HG02571 (cell line): ENCODE measurements at regions not wholly inside any gene's neighbourhood (a gene's known extent, or its start where the extent isn't known, plus 50 kb on each side); places are given as distances from the start of the nearest gene placed in this dataset.
"Not testable (repeated sequence)": the region's sequence is repeated elsewhere in the genome, so short reads cannot be mapped to it uniquely, and the experiment has no call there.

Source experiments
- ATAC-seq: cut with Tn5 transposase; IDR thresholded peaks from one replicate; pipeline ENCODE4 v1.9.1; 2021; ENCODE audit warnings: mild to moderate bottlenecking, moderate library complexity; ENCODE audit not compliant: unreplicated experiment

DNA sequence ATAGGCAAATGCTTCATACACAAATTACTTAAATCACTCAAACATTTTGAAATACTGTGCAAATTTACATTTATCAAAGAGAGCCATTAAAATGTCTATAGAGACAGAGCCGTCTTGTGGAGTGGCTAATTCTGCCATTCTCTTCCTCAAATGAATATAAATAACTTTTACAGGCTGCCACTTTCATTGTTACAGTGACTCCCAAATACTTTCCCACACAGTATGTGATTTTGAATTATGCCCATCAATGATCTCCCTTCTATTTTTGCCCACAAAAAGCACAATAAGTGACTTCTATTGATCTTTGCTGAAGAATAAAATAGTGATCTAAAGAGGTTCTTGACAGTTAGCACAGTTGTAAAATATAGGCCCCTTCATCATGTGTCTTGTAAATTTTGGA lies 1244.9 kb downstream of the PCDH17 start:
- no peak for ATAC-seq

DNA sequence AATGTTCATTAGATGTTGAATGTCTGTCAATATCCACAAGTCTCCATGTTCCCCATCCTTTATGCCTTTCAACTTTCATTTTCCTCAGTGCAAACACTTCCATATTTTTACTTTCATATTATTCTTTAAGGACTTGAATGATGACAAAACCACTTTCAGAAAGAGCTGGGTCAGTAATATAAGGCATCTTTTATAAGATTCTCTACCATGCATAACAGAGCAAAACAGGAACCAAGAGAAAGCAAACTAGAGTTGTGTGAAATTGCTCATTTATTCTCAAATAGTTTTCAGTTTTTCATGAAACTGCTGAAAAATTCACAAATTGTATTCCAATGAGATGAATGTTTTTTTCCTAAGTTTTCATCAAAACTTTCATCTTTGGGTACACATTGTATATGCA lies 1247.6 kb downstream of the PCDH17 start:
- no peak for ATAC-seq

DNA sequence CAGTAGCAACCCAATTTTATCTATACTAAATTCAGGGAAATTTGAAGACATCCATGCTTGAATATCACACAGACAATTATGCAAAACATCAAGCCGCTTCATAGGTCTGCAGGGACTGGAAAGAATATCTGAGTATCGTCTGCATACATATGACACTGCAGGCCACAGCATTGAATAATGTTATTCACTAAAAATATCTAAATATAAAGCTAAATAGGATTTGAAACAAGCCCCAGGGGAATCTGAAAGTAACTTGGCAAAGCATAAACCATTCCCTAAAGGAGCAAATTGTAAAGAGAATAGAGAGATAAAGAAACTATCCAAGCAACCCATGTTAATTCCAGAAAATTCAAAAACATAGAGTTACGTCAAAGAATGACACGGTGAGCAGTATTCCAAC lies 1251.0 kb downstream of the PCDH17 start:
- ATAC-seq: no peak

DNA sequence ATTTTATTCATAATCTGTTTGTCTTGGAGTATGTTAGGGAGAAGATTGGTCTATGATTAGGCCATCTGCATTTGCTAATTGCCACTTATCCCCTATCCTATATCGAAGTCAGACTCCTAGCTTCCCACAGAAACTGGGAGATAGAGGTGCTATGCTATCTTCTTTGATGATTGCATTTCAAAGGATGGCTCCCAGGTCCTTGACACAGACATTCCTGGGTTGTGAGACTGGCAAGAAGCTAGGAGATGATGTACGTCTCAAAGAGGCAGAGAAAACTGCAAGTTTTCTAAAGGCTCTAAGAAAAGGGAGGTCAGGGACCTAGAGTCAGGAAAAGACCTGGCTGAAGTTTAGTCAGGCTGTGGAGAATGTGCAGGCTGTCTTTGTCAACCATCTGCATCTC lies 1251.9 kb downstream of the PCDH17 start:
- no peak for ATAC-seq

DNA sequence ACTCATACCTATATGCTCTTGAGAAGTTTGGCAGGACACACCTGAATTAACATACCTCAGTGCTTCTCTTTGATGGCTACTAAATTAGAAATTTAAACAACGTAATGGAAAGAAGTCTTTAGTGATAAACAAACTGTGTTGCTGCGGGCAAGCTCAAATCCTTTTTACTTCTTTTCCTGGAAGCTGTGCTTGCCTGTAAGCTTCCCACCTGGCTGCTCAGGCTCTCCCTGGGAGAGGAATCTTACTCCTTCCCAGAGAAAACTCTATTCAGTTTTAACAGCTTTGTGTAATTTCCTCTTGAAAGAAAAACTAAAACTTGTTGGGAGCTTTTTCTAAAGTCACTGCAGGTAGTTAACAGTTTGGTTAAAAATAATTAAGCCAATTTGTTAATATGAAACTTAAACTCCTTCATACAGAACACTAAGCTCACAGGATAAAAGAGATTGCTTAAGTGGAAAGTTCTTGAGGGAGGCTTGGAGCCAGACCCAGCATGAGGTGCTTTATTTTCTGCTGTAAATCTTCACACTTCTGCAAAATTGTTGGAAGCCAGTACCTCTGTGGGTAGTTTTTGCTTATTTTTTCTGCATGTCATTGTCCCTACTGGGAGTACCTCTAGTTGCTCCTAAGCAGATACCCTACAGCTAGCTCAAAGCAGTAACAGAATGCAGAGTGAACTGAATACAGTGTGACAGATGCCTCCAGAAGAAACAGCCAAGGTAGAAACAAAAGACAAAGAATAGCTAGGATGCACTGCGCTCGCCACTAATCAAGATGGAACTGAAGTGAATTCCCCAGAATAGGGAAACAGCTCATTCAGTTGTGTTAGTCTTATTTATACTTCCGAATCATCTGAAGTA lies 1253.0 kb downstream of the PCDH17 start:
- ATAC-seq: no peak

DNA sequence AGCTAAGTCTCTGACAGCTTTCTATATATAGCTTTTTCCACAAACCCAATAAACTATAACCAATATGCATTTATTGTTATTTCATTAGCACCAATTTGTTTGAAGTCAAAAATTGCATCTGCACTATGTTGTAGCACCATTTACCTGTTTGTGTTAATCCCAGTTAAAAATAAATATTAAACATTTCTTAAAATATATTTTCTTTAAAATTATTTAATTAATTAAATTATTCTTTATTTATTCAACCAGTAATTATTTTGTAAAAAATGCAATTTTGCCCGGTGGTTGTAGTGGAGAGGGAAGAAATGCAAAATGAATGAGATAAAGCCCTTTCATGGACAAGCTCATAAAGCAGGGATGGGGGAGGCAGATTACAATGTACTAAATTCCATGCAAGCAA lies 1257.9 kb downstream of the PCDH17 start:
- no peak for ATAC-seq

DNA sequence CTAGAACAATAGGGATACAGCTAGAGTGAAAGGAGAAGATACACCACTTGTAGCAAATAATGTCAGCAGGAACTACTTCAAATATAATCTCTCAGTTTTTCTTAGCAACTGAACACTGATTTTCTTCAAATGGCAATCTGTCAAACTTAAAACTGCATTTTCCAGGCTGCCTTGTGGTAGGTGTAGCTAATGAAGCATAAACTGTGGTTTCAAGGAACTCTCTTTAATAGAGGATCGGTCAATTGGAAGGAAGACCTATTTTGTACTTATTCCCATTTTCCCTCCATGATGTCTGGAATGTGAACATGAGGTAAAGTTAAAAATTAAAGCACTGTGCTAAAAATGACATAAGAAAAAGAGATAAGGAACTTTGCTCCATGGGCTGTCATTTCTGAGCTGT lies 1261.9 kb downstream of the PCDH17 start:
- no peak for ATAC-seq

DNA sequence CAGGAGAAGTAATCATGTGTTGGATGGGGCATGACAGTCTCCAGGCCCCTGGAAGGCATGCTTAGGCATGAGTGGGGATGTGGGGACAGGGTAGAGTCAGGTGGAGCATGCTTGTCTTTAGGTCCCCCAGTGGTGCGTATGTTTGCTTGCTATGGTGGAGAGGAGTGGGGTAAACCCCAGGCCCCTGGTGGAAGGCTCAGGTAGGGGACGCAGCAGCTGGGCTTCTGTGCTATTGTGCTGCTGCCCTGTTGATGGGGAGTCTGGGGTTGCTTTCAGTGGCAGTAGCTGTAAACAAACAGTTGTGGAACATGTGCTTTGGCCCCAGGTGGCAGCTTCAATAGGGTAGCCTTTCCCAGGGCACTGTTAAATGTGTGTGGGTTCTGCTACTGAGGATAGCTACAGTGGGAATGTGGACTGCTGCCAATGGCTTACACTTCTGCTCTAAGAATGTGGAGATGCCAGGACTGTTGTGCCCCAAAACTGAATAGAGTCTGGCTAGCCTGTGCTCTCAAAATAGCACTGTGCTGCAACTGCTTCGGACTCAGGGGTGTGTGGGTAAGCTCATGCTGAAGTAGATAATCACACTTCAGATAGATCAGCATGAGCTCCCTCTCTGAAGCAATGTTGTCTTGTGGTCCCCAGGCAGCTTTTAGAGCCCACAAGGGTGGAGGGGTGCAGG lies 1257.3 kb downstream of the DIAPH3 start:
- no peak for ATAC-seq

DNA sequence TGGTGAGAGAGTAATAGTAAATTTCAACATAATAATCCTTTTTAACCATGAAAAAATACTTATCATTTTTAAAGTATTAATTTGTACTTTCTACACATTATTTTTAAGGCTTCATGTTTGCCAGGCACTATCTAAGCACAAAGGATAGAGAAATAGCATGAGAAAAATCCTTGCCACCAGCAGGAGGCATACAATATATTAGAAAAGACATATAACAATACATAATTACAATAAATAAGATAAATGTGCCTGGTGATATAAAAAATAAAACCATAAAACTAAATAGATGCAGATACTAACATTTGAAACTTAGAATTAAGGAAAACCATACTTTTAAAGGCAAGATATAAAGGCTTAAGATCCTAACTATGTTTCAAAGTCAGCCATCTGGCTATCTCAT lies 1256.4 kb downstream of the DIAPH3 start:
- no peak for ATAC-seq

DNA sequence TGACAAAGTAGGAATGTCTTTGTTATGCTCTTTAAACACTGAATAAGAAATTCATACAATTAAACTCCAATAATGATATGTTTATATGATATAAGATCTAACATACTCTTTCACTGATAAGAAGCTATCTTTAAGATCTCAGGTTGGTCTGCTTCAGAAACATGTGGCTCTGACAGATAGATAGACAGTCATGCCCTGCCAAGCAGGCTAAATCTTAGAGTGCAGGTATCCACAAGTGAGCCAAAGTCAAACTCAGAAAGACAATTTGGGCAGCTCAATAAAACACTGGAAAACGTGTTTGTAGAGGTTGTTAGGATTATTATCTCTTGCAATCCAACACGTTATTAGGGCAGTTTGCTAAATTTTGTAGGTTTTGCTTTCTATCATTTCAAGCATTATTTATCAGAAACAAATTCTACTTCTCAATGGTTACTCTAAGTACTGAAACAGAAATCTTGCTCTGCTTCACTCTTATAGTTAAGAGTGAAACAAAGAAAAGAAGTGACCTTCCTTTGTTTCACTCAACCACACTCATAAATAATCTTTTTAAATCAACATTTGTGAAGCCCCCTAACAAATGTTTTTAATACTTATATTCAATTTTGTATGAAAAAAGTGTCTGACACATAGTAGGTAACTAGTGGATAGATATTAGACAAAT lies 1255.6 kb downstream of the DIAPH3 start:
- ATAC-seq: no peak

DNA sequence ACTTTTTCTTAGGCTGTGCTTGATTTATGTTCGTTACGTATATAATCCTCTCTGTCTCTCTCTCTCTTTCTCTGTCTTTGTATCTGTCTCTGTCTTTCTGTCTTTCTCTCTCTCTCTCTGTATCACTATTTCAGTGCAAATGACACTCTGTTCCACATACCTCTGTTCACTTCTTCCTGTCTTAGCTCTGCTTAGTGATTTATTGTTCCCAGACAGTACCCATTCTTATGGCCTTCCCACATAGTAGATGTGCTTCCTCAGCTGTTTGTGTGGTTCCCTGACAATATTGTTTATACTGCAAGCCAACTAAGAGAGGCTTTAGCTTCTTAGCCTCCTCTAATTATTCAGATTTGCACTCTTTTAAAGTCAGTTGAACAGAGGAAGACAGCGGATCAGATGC lies 1244.2 kb downstream of the DIAPH3 start:
- ATAC-seq: no peak

DNA sequence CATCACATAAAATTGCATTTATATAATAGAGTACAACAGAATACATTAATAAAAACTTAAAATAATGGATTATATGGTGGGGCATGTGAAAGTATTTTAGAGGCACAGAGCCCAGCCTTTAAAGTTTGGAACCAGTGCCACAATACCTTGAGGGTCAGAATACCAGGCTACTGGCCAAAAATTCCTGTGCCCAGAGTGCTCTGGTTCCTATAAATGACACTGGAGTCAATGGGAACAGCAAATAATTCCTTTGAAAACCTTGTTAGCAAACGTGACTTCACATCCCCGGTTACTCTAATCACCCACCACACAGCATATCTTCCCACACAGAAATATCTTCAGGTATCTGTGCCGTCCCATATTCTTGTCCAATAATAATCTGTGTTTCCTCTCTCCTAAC lies 1242.6 kb downstream of the DIAPH3 start:
- no peak for ATAC-seq

DNA sequence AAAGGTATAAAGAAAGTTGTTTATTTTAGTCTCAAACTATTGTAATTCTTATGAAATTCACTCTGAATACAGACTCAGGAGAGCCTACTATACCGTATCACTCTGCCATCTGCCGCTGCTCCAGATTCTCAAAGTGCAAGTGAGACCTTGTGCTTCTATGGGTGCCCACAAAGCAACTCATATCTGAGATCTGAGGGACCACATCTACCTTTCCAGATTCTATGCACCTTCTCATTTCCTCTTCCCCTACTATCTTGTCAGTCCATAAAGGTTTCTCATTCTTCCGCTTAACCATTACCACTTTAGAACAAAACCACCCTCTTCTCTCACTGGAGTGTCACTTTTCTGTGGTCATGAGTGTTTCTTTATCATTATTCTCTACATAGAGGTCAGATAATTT lies 1236.9 kb downstream of the DIAPH3 start:
- ATAC-seq: no peak

DNA sequence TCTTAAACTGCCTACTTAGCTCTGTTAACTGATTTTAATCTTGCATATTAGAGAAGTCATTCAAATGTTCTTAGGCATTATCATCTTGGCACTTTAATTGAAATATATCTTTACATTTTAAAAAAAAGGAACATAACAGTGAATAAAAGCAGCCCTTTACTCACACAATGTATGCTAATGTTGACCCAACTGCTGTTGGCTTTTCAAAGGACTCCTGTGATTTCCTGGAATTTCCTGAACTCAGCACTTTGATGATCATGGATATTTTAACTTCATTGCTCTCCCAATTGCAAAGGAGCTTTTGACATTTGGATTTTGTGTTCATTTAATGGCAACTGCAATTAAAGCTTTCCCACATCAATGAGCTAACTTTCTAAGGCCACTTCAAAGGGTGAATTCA lies 1230.3 kb downstream of the DIAPH3 start:
- no peak for ATAC-seq

DNA sequence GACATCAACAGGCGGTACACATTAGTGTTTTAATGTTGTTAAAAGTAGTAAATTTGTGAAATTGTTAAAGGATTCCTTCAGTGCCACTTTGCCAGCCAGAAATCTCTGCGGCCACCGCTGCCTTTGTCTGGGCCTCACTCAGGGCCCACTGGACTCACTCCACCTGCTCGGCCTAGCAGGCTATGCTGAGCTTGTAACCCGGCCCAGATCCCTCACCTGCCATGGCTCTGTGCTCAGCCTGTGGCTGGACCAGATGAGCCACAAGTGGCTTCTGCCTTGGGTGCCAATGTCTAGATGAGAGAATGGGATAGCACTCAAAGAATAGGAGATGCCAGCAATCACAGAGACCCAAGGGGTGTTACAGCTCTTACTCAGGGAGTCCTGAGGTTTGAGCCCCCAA lies 1228.0 kb downstream of the DIAPH3 start:
- no peak for ATAC-seq

DNA sequence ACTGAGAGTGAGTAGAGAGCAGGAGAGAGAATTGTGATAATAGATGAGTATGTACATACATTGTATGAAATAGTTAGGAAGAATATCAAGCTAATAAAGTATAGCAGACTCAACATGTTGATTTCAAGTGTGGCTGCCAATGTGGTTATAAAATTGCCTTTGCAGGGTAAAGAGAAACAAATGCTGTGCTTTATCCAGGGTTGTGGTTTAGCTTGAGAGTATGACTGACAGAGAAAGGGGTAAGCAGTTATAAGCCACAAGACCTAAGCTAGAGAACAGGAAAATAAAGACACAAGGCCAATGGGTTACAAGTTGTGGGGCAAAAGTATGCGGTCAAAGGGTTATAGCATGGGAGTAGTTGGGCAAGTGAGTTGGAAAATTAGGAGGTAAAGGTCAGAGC lies 1217.5 kb downstream of the DIAPH3 start:
- ATAC-seq: no peak

DNA sequence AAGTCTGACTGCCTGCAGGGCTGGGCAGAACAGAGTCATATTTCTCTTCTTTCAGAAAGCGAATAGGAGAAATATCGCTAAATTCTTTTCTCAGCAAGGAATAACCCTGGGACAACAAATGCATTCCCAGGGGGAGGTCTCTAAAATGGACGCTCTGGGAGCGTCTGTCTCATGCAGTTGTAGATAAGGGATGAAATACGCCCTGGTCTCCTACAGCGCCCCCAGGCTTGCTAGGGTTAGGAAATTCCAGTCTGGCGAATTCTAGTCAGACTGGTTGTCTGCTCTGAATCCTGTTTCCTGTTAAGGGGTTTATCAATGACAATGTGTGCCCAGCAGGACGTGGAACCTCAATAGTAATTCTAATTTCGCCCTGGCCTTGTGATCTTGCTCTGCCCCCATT lies 1214.1 kb downstream of the DIAPH3 start:
- ATAC-seq: no peak

DNA sequence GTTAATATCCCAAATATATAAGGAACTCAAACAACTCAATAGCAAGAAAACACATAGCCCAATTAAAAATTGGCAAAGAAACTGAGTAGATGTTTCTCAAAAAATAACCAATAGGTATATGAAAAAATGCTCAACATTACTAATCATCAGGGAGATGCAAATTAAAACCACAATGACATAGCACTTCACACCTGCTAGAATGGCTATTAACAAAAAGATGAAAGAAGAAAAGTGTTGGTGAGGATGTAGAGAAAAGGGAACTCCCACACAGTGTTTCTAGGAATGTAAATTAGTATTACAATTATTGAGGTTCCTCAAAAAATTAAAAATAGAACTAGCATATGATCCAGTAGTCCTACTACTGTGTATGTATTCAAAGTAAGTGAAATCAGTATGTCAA lies 1212.8 kb downstream of the DIAPH3 start:
- no peak for ATAC-seq

DNA sequence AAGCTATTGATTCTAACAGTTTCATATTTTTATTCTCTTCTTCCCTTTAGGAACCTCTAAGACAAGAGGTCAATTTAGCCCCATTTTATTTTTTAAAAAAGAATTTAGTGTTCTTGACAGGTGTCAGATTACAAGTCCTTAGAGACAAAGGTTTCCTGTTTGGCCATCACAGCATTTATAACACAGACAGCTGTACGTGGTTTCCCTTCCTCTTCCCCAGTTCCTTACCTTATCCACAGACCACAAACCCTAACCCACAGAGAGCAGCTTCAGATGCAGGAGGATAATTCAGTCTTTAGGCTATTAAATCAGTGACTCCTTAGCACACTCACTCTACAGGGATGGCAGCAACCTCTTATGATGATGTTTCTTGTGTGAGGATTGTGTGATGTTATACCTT lies 1210.1 kb downstream of the DIAPH3 start:
- ATAC-seq: peak; percentile 82

DNA sequence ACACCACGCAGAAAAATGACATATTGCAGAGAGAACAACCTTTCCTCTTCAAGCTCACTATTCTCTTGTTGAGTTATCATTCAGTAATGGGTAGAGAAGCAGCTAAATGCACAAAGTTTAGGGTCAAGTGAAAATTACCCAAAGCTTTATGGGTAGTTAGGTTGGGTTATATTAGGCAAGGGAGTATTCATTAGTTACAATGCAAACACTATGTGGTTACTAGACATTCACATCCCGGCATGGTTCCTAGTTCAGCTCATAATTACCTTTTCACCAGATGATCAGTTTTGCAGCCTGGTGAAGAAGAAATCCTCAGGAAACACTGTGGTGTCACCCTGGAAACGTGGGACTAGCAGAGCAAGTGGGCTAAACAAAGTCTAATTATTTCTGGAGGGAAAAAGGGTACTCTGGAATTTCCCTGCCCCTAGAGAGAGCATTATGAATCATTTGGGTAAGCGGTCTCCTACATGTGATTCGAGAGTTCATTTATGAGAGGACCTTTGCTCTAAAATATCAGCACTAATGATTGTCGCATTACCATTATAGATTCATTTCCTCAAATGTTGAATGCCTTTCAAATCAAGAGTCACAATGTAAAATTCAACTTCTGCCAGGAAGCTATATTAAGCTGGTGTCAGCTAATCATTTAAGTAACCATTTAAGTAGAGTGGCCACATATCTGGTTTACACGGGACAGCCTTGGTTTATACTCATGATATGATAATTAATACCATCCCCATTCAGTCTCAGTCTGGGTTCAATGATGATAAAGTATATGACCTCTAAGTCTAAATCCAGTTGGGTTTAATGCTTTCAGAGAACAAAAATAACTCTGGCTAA lies 1208.0 kb downstream of the DIAPH3 start:
- peak; percentile 48 for ATAC-seq

DNA sequence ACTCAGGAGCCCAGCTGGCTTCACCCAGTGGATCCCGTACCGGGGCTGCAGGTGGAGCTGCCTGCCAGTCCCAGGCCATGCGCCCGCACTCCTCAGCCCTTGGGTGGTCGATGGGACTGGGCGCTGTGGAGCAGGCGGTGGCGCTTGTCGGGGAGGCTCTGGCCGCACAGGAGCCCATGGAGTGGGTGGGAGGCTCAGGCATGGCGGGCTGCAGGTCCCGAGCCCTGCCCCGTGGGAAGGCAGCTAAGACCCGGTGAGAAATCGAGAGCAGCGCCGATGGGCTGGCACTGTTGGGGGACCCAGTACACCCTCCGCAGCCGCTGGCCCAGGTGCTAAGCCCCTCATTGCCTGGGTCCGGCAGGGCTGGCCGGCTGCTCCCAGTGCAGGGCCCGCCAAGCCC lies 1205.6 kb downstream of the DIAPH3 start:
- not testable (repeated sequence) for ATAC-seq
